ENCODE measurements at regions not wholly inside any gene's neighbourhood (a gene's known extent, or its start where the extent isn't known, plus 50 kb on each side); places are given as distances from the start of the nearest gene placed in this dataset.

- TF ChIP-seq CTCF (IDR thresholded peaks at IDR 0.05; ENCODE audit: low read depth, low read length), result no peak
- no peak overlapping the region for H3K27ac ChIP-seq (ENCODE audit: low read depth, low read length)
- POLR2A ChIA-PET, result no interaction called here
- DNase-seq (ENCODE audit: low read depth, low spot score), result no peak
- CTCF ChIA-PET, result interaction anchor here (0.6 kb wide), 1 partner anchor 1478 kb away, joined by 3 read pairs; no protein-coding TSS in a partner anchor
- no peaks in the 10 kb centered on the region for H3K27me3 ChIP-seq (ENCODE audit: control insufficient read depth, insufficient read depth, low read length)
- peaks cover 9% of the 10 kb centered on the region; the same call in 1 of the 2 replicates for H3K9me3 ChIP-seq (ENCODE audit: control insufficient read depth, insufficient read depth, low read length)
- no peak overlapping the region for H3K4me3 ChIP-seq (ENCODE audit: low read depth, low read length)
Observed at GRCh38 chr5:136682986-136683385, 317.6 kb upstream of the TRPC7 start.

DNA sequence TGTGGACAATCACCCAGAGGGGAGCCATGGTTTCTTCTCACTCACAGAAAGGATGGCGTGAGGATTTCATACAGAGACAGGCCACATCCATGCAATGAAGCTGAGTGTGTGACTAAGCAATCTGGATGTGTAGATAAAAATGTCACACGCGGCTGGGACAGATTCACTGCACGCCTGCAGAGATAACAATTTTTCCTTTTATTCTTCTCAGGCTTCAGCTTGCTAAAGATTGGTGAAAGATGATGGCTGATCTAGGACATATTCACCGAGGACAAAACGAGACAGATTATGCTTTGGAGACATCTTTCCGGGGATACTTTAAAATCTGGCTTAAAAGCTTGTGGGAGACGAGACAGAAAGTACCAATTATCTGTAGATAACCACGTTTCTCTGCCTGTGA lies 313.9 kb upstream of the TRPC7 start:
- ChIA-PET POLR2A (no interaction called here), CTCF (no interaction called here)

DNA sequence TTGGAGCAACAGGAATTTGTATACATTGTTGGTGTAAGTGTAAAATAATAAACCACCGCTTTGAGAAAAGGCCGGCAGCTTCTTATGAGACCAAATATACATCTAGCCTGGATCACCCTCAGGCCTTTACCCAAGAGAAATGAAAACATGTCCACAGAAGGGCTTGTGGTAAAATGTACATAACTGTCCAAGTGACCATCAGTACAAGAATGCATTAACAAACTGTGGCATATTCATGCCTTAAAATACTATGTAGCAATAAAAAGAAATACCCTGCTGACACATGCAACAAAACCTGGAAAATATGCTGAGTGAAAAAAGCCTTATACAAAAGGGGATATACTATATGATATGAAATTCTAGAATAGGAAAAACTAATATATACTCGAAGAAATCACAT lies 311.9 kb upstream of the TRPC7 start:
- ChIA-PET POLR2A (no interaction called here), CTCF (no interaction called here)
- TF ChIP-seq CTCF (IDR thresholded peaks at IDR 0.05; ENCODE audit: low read depth, low read length), result no peak
- Histone ChIP-seq H3K9me3 (ENCODE audit: control insufficient read depth, insufficient read depth, low read length) (peaks cover 3% of the 10 kb centered on the region; the same call in 1 of the 2 replicates), H3K27me3 (ENCODE audit: control insufficient read depth, insufficient read depth, low read length) (no peaks in the 10 kb centered on the region), H3K27ac (ENCODE audit: low read depth, low read length) (no peak overlapping the region), H3K4me3 (ENCODE audit: low read depth, low read length) (no peak overlapping the region)
- no peak for DNase-seq (ENCODE audit: low read depth, low spot score)

More for the DNA sequence above, 313.9 kb upstream of the TRPC7 start:
- Histone ChIP-seq H3K4me3 (ENCODE audit: low read depth, low read length) (no peak overlapping the region), H3K9me3 (ENCODE audit: control insufficient read depth, insufficient read depth, low read length) (peaks cover 3% of the 10 kb centered on the region; the same call in 1 of the 2 replicates), H3K27me3 (ENCODE audit: control insufficient read depth, insufficient read depth, low read length) (no peaks in the 10 kb centered on the region), H3K27ac (ENCODE audit: low read depth, low read length) (no peak overlapping the region)
- no peak for DNase-seq (ENCODE audit: low read depth, low spot score)
- TF ChIP-seq CTCF (IDR thresholded peaks at IDR 0.05; ENCODE audit: low read depth, low read length), result no peak

GRCh38 chr5:136676685-136677084 lies 311.3 kb upstream of the TRPC7 start:
- TF ChIP-seq CTCF (IDR thresholded peaks at IDR 0.05; ENCODE audit: low read depth, low read length), result no peak
- CTCF ChIA-PET, result no interaction called here
- POLR2A ChIA-PET, result no interaction called here
- H3K27ac ChIP-seq (ENCODE audit: low read depth, low read length), result no peak overlapping the region
- H3K27me3 ChIP-seq (ENCODE audit: control insufficient read depth, insufficient read depth, low read length), result no peaks in the 10 kb centered on the region
- H3K4me3 ChIP-seq (ENCODE audit: low read depth, low read length), result no peak overlapping the region
- peaks cover 3% of the 10 kb centered on the region; the same call in 1 of the 2 replicates for H3K9me3 ChIP-seq (ENCODE audit: control insufficient read depth, insufficient read depth, low read length)
- no peak for DNase-seq (ENCODE audit: low read depth, low spot score)

DNA sequence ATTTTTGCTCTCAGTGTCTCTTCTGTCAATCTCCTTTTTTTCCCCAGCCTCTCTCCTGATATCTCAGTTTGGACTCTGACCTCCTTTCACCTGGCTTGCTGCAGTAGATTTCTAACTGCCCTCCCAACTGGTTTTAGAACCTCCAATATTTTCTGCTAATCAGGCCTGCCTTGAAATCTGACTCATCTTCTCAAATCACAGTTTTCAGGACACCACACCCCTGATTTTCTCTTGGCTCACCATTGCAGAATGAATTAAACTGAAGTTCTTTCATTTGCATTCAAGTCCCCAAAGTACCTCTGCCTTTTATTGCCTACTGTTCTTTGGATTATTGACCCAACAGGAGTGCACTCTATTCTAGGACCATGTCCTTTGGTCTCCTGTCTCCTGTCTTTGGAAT lies 310.4 kb upstream of the TRPC7 start:
- no peak overlapping the region for H3K4me3 ChIP-seq (ENCODE audit: low read depth, low read length)
- no peak overlapping the region for H3K27ac ChIP-seq (ENCODE audit: low read depth, low read length)
- POLR2A ChIA-PET, result no interaction called here
- CTCF ChIA-PET, result no interaction called here
- H3K9me3 ChIP-seq (ENCODE audit: control insufficient read depth, insufficient read depth, low read length), result peaks cover 3% of the 10 kb centered on the region; the same call in 1 of the 2 replicates
- no peak for TF ChIP-seq CTCF (IDR thresholded peaks at IDR 0.05; ENCODE audit: low read depth, low read length)
- no peaks in the 10 kb centered on the region for H3K27me3 ChIP-seq (ENCODE audit: control insufficient read depth, insufficient read depth, low read length)
- no peak for DNase-seq (ENCODE audit: low read depth, low spot score)
